NCI-H2196 (cell line): ENCODE measurements at regions not wholly inside any gene's neighbourhood (a gene's known extent, or its start where the extent isn't known, plus 50 kb on each side); places are given as distances from the start of the nearest gene placed in this dataset.
"Not testable (repeated sequence)": the region's sequence is repeated elsewhere in the genome, so short reads cannot be mapped to it uniquely, and the experiment has no call there.

Source experiments
- DNase-seq: peaks from one replicate; lab custom pipeline; 2025; ENCODE audit not compliant: unreplicated experiment; lab: John Stamatoyannopoulos, UW

GRCh38 chr9:108259917-108260675 is 595.7 kb downstream of the ACTL7B start:
- no peak for DNase-seq

- no peak for DNase-seq
Observed at GRCh38 chr9:108258640-108259039, 597.1 kb downstream of the ACTL7B start.

- DNase-seq, result no peak
Observed at GRCh38 chr9:108257382-108257781, 598.4 kb downstream of the ACTL7B start.

GRCh38 chr9:108254236-108254635 is 601.5 kb downstream of the ACTL7B start:
- DNase-seq, result no peak

GRCh38 chr9:108247391-108247790 is 608.4 kb downstream of the ACTL7B start:
- not testable (repeated sequence) for DNase-seq

GRCh38 chr9:108245901-108246300 is 609.9 kb downstream of the ACTL7B start:
- no peak for DNase-seq

GRCh38 chr9:108245331-108245730 is 610.5 kb downstream of the ACTL7B start:
- DNase-seq, result no peak

- DNase-seq, result no peak
Observed at GRCh38 chr9:108244686-108245085, 611.1 kb downstream of the ACTL7B start.

- no peak for DNase-seq
Observed at GRCh38 chr9:108241384-108242073, 614.3 kb downstream of the ACTL7B start.

- DNase-seq, result no peak
Observed at GRCh38 chr9:108239696-108240321, 616.0 kb downstream of the ACTL7B start.

GRCh38 chr9:108235609-108236008 is 620.2 kb downstream of the ACTL7B start:
- no peak for DNase-seq

GRCh38 chr9:108234811-108235210 is 621.0 kb downstream of the ACTL7B start:
- no peak for DNase-seq

GRCh38 chr9:108225149-108225800 is 630.5 kb downstream of the ACTL7B start:
- no peak for DNase-seq

GRCh38 chr9:108224716-108225115 is 631.1 kb downstream of the ACTL7B start:
- no peak for DNase-seq

GRCh38 chr9:108219664-108220063 is 636.1 kb downstream of the ACTL7B start:
- no peak for DNase-seq

GRCh38 chr9:108217431-108218349 is 638.1 kb downstream of the ACTL7B start:
- DNase-seq, result no peak

GRCh38 chr9:108213511-108213910 is 642.3 kb downstream of the ACTL7B start:
- no peak for DNase-seq

- DNase-seq, result no peak
Observed at GRCh38 chr9:108212184-108212583, 643.6 kb downstream of the ACTL7B start.

GRCh38 chr9:108211411-108211955 is 644.3 kb downstream of the ACTL7B start:
- no peak for DNase-seq

- no peak for DNase-seq
Observed at GRCh38 chr9:108209132-108209685, 646.6 kb downstream of the ACTL7B start.
